VCaP (cell line): ENCODE measurements at regions not wholly inside any gene's neighbourhood (a gene's known extent, or its start where the extent isn't known, plus 50 kb on each side); places are given as distances from the start of the nearest gene placed in this dataset.

Experiments used
- H3K27ac ChIP-seq: fragments of 450-650 bp; 2 replicates; pipeline ENCODE4 v1.5.1; 2017
- TF ChIP-seq, protein P1 (sequence below): fragments of 450-650 bp; conservative IDR thresholded peaks from 2 replicates; pipeline ENCODE4 v1.5.1; 2017; ENCODE audit warnings: mild to moderate bottlenecking, moderate library complexity

DNA sequence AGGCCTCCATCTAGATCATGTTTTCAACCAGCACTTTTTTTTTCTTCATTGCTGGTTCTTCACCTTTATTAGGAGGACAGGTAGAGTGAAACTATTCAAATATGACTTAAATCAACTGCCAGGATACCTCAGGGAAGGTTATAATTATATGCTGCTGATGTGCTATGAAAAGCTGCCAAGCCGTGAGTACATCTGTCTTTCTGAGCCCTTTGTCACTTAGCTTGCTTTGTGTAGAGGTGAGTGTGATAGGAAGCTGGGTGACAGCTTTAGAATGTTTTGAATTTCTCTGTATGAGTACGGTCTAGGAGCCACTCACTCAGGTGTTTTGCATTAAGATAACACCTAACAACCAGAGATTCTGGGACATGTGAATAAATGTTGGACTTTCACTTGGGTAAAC lies 365.2 kb downstream of the OTUD1 start:
- H3K27ac ChIP-seq, result no peak overlapping the region
- TF ChIP-seq, protein P1, sequence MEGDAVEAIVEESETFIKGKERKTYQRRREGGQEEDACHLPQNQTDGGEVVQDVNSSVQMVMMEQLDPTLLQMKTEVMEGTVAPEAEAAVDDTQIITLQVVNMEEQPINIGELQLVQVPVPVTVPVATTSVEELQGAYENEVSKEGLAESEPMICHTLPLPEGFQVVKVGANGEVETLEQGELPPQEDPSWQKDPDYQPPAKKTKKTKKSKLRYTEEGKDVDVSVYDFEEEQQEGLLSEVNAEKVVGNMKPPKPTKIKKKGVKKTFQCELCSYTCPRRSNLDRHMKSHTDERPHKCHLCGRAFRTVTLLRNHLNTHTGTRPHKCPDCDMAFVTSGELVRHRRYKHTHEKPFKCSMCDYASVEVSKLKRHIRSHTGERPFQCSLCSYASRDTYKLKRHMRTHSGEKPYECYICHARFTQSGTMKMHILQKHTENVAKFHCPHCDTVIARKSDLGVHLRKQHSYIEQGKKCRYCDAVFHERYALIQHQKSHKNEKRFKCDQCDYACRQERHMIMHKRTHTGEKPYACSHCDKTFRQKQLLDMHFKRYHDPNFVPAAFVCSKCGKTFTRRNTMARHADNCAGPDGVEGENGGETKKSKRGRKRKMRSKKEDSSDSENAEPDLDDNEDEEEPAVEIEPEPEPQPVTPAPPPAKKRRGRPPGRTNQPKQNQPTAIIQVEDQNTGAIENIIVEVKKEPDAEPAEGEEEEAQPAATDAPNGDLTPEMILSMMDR, result no peak

- TF ChIP-seq, protein P1, result no peak
- no peak overlapping the region for H3K27ac ChIP-seq
Observed at GRCh38 chr10:23813687-23814086, 374.8 kb downstream of the OTUD1 start.

DNA sequence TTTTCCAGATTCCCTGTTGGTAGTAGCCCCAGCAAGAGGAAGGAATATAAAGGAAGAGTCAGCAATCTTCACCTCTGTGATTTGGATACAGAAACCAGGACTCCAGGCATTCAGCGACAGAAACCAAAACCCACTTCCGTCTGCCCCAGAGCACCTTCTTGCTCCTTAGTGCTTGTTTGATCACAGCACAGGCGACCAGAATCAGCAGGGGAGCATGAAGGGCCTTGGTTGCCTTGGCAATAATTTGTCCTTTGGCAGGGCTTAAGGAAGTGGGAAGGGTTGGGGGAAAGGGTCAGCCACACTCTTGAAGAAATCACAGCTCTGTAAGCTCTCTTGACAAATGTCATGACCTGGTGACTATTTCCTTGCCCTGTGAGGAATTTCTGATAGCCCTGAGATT lies 379.6 kb downstream of the OTUD1 start:
- H3K27ac ChIP-seq, result no peak overlapping the region
- TF ChIP-seq, protein P1, result no peak

DNA sequence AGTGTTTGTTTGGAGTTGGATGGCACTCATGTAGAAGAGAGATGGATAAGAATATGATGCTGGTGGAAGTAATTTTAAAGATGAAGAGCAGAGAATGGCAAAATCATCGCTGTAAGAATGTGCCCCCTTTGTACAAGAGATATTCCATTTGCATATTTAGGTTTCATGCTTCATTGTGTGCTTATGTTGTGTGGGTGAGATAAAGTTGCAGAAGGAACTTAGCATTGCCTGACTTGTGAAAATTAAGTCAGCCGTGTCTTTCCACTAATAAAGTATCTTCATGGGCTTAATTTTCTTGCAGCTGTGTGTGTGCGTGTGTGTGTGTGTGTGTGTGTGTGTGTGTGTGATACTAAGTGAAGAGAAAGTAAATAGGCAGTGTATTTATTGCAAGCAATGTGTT lies 381.9 kb downstream of the OTUD1 start:
- TF ChIP-seq, protein P1, result no peak
- peak overlapping the region; percentile 6 for H3K27ac ChIP-seq

- peak overlapping the region; percentile 0; the same call in 1 of the 2 replicates for H3K27ac ChIP-seq
- TF ChIP-seq, protein P1, result no peak
Observed at GRCh38 chr10:23824822-23825221, 384.1 kb upstream of the KIAA1217 start.

DNA sequence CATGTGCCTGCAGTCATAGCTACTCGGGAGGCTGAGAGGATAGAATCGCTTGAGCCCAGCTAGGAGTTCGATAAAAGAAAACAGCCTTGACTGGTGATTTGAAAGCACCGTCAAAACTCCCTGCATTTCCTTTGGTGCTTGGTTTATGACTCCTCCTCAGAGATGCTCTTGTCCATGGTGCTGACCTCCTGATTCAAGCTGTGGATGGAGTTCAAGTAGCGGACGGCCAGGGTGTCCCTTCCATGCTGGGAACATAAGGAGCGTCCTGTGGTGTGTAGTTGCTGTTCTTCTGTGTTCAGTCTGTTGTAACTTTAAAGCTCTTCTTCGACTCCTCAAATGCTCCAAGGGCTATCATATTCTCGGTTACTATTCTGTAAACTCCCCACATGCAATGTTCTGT lies 382.5 kb upstream of the KIAA1217 start:
- TF ChIP-seq, protein P1, result no peak
- peak overlapping the region; percentile 96 for H3K27ac ChIP-seq

- TF ChIP-seq, protein P1, result no peak
- peak overlapping the region; percentile 96 for H3K27ac ChIP-seq
Observed at GRCh38 chr10:23829556-23829955, 379.4 kb upstream of the KIAA1217 start.

- peak overlapping the region; percentile 24; the same call in 1 of the 2 replicates for H3K27ac ChIP-seq
- TF ChIP-seq, protein P1, result no peak
Observed at GRCh38 chr10:23834091-23834490, 374.8 kb upstream of the KIAA1217 start.
